Glutamatergic neuron (in vitro differentiated cells): ENCODE measurements at regions not wholly inside any gene's neighbourhood (a gene's known extent, or its start where the extent isn't known, plus 50 kb on each side); places are given as distances from the start of the nearest gene placed in this dataset.

Source experiments
- DNase-seq: peaks from one replicate; pipeline ENCODE4 v3.0.0; 2022
- H3K27ac Mint-ChIP-seq: one replicate; pipeline ENCODE4 v1.8.0; 2020; ENCODE audit warnings: mild to moderate bottlenecking, mixed read lengths, inconsistent platforms; ENCODE audit not compliant: unreplicated experiment
- H3K27me3 Mint-ChIP-seq: one replicate; pipeline ENCODE4 v1.8.0; 2020; ENCODE audit warnings: mild to moderate bottlenecking, moderate library complexity, mixed read lengths, inconsistent platforms; ENCODE audit not compliant: unreplicated experiment
- H3K36me3 Mint-ChIP-seq: one replicate; pipeline ENCODE4 v1.8.0; 2020; ENCODE audit warnings: mild to moderate bottlenecking, mixed read lengths, inconsistent platforms; ENCODE audit not compliant: unreplicated experiment
- H3K4me1 Mint-ChIP-seq: one replicate; pipeline ENCODE4 v1.8.0; 2020; ENCODE audit warnings: mild to moderate bottlenecking, low read depth, mixed read lengths, inconsistent platforms; ENCODE audit not compliant: unreplicated experiment
- H3K4me3 Mint-ChIP-seq: one replicate; pipeline ENCODE4 v1.8.0; 2020; ENCODE audit warnings: mild to moderate bottlenecking, mixed read lengths, inconsistent platforms; ENCODE audit not compliant: unreplicated experiment
- H3K9me3 Mint-ChIP-seq: one replicate; pipeline ENCODE4 v1.8.0; 2020; ENCODE audit warnings: mild to moderate bottlenecking, moderate library complexity, mixed read lengths, inconsistent platforms; ENCODE audit not compliant: unreplicated experiment
- TF ChIP-seq, protein P1 (sequence below): fragments of 200-600 bp; sonication (generic); IDR thresholded peaks from one replicate; pipeline ENCODE4 v1.5.0; 2021; ENCODE audit not compliant: partially characterized antibody, unreplicated experiment

GRCh38 chr2:138323382-138324067 is 178.0 kb upstream of the SPOPL start:
- Mint-ChIP-seq H3K4me3 (no peak overlapping the region), H3K4me1 (no peaks in the 10 kb centered on the region), H3K36me3 (no peaks in the 10 kb centered on the region), H3K27ac (no peak overlapping the region), H3K27me3 (no peaks in the 10 kb centered on the region), H3K9me3 (no peaks in the 10 kb centered on the region)
- TF ChIP-seq, protein P1, sequence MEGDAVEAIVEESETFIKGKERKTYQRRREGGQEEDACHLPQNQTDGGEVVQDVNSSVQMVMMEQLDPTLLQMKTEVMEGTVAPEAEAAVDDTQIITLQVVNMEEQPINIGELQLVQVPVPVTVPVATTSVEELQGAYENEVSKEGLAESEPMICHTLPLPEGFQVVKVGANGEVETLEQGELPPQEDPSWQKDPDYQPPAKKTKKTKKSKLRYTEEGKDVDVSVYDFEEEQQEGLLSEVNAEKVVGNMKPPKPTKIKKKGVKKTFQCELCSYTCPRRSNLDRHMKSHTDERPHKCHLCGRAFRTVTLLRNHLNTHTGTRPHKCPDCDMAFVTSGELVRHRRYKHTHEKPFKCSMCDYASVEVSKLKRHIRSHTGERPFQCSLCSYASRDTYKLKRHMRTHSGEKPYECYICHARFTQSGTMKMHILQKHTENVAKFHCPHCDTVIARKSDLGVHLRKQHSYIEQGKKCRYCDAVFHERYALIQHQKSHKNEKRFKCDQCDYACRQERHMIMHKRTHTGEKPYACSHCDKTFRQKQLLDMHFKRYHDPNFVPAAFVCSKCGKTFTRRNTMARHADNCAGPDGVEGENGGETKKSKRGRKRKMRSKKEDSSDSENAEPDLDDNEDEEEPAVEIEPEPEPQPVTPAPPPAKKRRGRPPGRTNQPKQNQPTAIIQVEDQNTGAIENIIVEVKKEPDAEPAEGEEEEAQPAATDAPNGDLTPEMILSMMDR: no peak
- no peak for DNase-seq

GRCh38 chr2:138324068-138324771 is 177.3 kb upstream of the SPOPL start:
- TF ChIP-seq, protein P1: no peak
- no peaks in the 10 kb centered on the region for H3K36me3 Mint-ChIP-seq
- H3K27me3 Mint-ChIP-seq: no peaks in the 10 kb centered on the region
- H3K4me1 Mint-ChIP-seq: no peaks in the 10 kb centered on the region
- no peak overlapping the region for H3K4me3 Mint-ChIP-seq
- DNase-seq: no peak
- no peaks in the 10 kb centered on the region for H3K9me3 Mint-ChIP-seq
- no peak overlapping the region for H3K27ac Mint-ChIP-seq

GRCh38 chr2:138327967-138328366 is 173.6 kb upstream of the SPOPL start:
- Mint-ChIP-seq H3K9me3 (no peaks in the 10 kb centered on the region), H3K27me3 (no peaks in the 10 kb centered on the region), H3K4me1 (no peaks in the 10 kb centered on the region), H3K36me3 (no peaks in the 10 kb centered on the region), H3K4me3 (no peak overlapping the region), H3K27ac (no peak overlapping the region)
- TF ChIP-seq, protein P1: no peak
- DNase-seq: no peak

GRCh38 chr2:138329162-138329561 is 172.4 kb upstream of the SPOPL start:
- H3K36me3 Mint-ChIP-seq: no peaks in the 10 kb centered on the region
- H3K27ac Mint-ChIP-seq: no peak overlapping the region
- H3K4me3 Mint-ChIP-seq: no peak overlapping the region
- no peaks in the 10 kb centered on the region for H3K4me1 Mint-ChIP-seq
- H3K9me3 Mint-ChIP-seq: no peaks in the 10 kb centered on the region
- no peak for DNase-seq
- H3K27me3 Mint-ChIP-seq: no peaks in the 10 kb centered on the region
- TF ChIP-seq, protein P1: no peak

- no peak overlapping the region for H3K27ac Mint-ChIP-seq
- no peaks in the 10 kb centered on the region for H3K36me3 Mint-ChIP-seq
- no peaks in the 10 kb centered on the region for H3K27me3 Mint-ChIP-seq
- no peak for DNase-seq
- TF ChIP-seq, protein P1: no peak
- H3K4me3 Mint-ChIP-seq: no peak overlapping the region
- H3K9me3 Mint-ChIP-seq: no peaks in the 10 kb centered on the region
- no peaks in the 10 kb centered on the region for H3K4me1 Mint-ChIP-seq
Observed at GRCh38 chr2:138329591-138329990, 172.0 kb upstream of the SPOPL start.
